CD4-positive, alpha-beta T cell treated with Interleukin-10 for 1 hour (primary cell): ENCODE measurements at regions not wholly inside any gene's neighbourhood (a gene's known extent, or its start where the extent isn't known, plus 50 kb on each side); places are given as distances from the start of the nearest gene placed in this dataset.
"Not testable (repeated sequence)": the region's sequence is repeated elsewhere in the genome, so short reads cannot be mapped to it uniquely, and the experiment has no call there.

ENCODE experiments used
- DNase-seq: peaks from one replicate; pipeline ENCODE4 v3.0.0-alpha.2; 2020

DNA sequence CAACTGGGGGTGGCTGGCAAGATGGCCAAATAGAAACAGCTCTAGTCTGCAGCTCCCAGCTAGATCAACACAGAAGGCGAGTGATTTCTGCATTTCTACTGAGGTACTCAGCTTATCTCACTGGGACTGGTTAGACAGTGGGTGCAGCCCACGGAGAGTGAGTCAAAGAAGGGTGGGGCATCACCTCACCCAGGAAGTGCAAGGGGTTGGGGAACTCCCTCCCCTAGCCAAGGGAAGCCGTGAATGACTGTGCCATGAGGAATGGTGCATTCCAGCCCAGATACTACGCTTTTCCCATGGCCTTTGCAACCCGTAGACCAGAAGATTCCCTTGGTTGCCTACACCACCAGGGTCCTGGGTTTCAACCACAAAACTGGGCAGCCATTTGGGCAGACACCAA is 452.6 kb downstream of the NR4A2 start:
- DNase-seq = not testable (repeated sequence)

DNA sequence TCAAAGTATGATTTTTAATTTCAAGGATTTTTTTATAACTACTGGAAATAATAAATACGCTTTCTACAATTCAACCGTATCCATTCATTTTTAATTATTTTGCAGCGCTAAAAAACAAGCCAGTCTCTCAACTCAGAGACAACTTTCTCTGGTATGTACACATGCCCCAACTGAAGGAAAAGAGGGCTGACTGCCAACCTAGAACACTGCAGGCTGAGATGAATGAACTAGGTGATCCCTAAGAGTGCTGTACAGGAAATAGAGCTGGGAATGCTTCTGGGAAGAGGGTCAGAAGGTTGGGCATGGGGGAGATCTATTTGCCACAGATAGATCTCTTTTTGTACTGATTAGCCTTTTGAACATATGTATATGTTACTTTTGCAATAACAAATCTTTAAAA is 460.1 kb downstream of the NR4A2 start:
- no peak for DNase-seq

DNA sequence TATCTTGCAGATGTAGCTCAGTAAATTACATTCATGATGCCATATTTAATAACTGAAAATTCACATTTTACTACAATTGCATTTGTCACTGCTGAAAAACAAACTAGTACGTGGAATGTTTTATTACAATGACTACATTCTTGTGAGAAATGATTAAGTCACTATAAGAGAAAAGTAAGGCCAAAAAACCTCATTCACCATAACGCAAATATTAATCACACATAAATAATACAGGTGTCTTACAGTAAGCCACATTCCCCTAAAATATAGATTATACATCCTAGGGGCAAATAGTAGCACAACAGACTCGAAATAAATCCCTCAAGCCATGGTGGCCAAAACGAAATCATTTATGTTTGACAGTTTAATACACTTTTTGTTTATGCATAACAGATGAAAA is 460.6 kb downstream of the NR4A2 start:
- no peak for DNase-seq

DNA sequence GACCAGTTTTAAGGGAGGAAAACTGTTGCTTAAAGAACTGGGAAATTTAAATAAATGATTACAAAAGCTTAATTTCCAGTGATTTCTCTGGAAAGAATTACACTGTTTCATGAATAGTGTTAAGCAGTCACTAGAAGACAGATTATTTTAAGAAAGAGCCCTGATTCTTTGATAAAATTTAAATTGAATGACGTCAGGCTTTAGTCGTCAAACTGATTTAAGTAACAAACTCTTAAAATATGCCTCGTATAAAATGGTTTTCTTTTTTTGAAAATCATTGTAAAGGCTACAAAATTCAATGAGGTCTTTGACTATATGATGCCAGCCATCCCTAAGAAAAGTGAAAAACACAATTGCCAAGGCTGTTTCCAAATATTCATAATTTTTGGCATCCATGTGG is 465.0 kb downstream of the NR4A2 start:
- no peak for DNase-seq

DNA sequence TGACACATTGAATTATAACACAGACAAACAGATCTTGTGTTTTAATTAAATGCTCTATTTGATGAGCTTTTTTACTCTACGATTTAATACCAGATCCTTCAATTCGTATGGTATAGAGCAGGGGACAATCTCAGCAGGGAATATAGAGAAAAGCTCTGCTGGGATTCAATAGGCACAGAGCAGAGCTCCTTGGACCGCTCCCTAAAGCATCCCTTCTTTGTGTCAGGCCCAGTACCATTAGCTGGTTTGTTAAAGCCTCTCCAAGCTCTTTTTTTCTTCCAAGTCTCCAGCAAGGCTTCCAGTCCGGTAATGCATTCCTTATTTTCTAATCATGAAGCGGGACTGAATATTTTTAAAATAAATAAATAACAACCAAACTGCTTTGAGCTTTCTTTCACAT is 466.0 kb downstream of the NR4A2 start:
- no peak for DNase-seq

DNA sequence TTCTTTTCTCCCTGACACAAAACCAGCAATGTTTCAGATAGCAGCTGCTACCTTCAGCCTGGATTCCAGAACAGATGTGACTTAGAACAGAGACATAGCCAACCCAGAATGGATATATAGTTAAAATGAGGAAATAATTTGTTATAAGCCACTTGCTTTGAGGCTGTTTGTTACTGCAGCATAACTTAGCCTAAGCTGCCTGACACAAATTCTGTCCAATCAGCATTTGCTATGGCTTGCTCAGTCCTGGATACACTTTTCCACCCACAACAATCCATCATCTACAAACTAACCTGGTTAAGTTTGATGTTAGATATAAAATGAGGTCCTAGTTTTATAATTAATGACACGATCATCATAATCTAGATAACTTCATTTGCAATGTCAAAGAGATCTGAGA is 480.4 kb downstream of the NR4A2 start:
- no peak for DNase-seq

DNA sequence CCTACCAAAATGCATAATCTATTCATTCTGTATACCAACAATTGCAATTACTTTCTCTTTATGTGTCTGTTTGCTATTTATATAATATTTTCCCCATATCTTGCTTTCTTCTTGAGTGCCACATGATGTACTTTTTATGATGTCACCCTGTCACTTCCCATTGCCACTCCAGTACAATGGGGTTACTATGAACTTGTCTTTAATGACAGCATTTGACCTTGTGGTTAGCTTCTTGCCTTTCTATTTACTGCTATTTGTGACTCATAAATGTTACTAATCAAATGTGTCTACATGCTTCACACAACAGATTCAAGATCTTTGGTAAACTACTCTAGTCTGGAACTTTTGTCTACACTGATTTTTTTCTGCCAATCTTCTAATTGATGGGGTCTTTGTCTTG is 486.3 kb downstream of the NR4A2 start:
- DNase-seq = no peak

DNA sequence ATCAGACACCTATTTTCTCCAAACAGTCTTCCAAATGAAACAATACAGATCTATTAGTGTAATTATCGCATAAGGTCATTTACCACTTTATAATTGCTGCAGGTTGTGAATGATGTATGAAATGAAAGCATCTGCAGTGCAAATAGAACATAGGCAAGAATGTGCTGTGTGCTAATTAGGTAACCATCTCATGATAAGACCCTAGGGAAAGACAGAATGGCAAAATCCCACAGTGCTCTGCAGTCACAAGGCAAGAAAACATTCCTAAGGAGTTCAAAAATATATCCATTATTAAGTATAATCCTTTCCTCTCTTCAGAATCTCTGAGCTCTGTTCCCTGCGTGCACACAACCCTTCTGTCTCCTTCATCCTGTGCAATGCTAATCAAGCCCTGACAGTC is 488.1 kb downstream of the NR4A2 start:
- DNase-seq = no peak

DNA sequence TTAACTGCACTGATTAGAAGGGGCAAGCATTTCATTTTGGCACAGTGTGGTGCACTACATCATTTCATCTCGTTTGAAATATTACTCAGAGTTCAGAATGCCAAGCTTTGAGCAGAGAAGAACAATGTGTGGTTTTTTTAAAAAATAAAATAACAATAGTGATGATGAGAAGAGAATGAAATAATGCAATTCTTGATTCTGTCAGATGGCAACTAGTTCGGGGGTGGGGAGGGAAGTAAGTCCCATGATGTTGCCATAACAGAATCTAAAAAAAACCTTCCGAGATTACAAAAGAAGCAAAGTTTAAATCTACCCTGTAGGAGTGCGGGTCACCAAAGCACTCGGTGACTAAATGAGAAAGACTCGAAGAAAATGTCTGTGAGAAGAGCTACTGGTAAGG is 490.4 kb downstream of the NR4A2 start:
- no peak for DNase-seq

DNA sequence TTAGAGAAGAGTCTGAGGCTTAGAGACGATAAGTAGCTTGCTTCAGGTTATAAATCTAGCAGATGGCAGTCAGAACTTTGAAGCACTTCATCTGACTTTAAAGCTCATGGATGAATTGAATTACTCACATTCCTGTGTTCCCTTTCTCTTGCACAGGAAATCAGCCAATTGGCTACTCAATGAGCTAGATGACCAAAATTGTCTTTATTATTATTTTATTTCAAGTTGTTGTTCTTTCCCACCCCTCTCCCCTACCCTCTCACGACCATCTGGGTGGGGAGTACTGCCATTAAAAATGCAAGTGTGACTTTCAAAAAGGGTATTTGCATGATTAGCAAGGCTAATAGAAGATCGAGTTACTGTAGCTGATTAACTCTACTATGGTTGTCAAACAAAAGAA is 491.1 kb downstream of the NR4A2 start:
- no peak for DNase-seq

DNA sequence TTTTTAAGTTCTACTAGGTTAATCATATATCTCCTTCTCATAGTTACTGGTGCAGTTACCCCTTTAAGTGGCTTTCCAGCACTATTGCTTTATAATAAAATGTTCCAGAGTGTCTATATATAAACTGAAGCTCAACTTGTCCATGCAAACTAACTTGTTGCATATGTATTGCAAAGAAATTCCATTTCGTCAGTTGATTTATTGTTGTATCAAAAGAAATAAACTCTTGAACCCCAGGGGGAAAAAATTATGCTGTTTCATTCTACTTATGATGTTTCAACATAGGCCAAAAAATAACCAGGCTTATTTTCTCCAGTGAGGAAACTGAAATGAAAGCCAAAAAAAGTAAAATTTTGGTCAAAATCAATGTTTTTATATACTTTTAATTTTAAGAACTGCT is 491.9 kb downstream of the NR4A2 start:
- no peak for DNase-seq

DNA sequence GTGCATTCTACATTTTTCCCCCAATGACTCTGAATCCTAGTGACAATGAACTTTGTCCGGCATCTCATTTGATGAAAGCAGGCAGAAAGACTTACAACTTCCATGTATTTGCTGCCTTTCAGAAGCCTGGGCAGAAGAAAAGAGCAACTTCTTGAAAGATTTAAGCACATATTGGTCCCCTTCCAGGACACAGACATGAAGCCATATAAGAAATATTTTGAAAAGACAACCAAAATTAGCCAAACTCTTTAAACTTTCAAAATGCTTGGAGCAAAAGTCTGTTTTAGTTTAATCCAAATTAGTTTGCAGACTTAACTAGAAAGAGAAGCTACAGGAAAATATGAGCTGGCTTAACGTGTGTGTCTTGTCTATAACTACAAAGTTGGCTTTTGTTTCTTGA is 492.5 kb downstream of the NR4A2 start:
- no peak for DNase-seq

DNA sequence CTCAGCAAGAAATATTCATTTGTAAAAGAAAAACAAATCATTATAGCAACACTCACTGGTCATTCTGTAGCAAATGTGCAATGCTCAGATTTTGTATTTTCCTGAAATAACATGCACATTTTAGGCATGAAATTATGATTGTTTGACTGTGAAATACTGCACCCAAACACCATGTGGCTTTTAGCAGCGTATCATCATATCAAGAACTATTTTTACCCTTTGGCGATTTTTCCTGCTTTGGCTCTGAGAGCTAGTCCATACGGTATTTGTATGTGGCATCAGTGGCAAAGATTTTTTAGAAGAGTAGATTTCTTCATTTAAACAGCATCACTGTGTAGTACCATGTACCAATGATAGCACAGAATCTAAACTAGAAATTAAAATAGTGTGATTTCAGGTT is 493.1 kb downstream of the NR4A2 start:
- no peak for DNase-seq

DNA sequence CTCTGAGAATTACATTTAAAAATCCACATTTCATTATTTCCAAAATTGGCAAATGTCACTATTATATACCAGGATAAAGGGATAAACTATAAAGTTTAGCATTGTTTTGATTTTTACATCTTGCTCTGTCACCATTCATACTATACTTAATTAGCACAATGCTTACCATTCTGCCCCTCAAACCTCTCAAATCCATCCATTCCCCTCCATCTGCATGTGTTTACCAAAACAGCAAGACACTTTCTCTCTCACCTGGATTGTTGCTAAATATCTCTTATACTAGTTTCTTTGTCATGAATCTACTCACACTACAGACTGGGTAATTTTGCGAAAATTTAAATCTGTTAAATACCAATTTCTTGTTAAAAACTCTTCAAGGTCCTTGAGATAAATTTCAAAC is 496.1 kb downstream of the NR4A2 start:
- no peak for DNase-seq

DNA sequence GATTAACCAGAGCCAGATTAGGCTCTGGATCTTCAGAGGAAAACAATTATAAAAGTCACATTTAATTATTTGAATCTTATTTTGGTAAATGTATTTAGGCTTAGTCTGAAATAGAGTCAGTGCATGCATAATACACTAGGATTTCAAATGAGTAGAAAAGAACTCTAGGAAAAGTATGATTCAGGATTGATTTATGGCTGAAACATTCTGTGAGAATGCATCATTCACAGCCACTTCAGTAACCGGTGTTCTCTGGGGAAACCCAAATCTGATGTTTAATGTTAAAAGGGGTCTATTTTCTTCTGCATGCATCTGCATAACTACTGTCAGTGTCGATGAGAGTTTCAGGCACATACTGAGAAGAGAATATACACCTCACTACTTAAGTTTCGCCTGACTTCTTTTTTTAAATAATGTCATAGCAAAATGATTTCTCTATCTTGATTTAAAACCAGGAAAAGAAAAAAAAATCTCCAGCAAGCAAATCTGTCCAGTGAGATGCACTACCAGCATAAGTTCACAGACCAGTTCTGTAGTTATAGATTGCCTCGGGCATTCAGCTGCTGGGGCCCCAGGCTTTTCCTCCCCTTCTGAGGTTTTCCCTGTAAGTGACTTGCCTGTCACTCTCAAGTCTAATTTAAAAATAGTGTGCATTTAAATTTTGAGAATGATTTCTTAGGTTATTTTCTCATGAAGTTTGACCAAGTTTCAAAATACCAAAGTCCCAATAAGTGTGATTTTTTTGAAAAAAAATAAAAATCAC is 501.5 kb downstream of the NR4A2 start:
- DNase-seq = no peak

DNA sequence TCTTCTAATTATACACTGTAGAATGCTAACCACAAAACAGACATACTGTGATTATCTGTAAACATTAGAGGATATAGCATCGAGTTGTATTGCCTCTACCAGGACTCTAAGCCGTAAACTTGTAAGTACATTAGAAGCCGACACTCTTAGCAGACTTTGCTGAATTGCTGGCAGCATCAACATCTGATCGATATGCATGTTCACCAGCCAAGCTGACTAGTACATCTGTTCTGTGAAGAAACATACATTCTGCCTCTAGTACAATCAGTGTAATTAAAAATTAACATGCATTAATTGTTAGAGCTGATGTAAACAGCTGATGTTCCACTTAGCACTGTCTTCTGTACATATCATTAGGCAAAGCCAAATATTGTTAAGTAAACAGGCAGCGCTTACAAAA is 502.2 kb downstream of the NR4A2 start:
- no peak for DNase-seq

DNA sequence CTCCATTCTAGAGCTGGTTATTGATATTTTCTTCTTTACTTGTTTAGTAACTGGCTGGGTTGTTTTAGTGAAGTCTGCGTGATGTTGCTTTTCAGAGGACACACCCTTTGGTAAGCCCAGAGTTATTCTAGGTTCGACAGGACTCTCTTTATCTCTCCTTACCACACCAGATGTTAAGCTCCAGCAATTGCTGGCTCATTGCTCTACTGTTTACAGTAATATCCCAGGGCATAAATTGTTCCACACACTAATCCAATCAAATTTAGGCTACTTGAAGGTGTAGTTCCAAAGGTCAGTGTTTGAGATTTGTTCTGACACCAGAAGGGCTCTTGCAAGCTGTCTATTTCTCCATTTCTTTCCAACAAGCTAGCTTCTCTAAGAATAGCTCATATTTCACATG is 506.6 kb downstream of the NR4A2 start:
- no peak for DNase-seq

DNA sequence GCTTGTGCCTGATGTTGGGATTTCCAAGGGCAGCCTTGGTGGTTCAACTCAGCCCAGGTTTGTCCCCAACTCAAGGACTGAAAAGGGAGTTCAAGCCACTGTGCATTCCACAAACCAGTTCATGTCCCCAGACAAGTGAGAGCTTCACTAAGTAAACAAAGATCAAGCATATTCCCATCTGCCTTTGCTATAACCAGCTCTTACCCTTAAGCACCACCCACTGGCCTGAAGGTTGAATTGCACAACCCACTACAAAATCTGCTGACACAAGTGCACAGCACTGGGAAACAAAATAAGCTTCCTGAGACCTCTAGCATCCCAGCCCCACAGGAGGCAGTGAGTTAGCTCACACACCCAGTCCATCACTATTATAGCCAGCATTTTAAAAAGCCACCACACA is 516.7 kb downstream of the NR4A2 start:
- no peak for DNase-seq

DNA sequence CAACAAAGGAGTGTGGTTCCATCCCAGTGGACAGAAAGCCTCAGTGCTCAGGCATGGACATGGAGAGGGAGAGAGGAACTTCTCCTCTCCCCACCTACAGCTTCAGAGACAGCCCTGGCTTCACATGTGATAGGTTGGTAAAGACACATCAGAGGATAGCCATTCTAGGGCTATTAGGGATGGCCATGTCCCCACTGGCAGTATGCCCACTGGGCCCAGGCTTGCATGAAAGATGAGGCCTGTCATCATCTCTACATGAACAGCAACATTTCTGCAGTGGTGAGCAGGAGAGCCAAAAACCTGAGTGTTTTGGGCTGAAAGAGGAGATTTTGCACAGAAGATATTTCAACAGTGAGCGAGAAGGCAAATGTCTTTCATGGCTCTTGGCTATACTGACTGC is 517.2 kb downstream of the NR4A2 start:
- no peak for DNase-seq

DNA sequence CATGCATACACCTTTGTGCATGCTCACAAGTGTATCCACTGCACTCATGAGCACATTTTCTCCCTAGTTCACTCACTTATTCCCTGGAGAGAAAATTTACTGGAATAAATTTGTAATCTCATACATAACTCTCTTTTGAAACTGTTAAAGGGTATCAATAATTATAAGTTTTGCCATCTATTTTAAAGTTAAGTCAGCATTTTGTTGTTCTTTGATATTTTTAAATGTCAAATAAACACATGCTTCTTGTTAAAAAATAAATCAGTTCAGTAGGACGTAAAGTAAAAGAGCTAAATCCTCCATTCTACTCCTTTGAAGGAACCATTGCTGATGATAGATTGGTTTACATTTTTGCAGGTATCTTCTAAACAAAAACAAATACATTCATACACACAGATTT is 522.1 kb downstream of the NR4A2 start:
- DNase-seq = no peak

DNA sequence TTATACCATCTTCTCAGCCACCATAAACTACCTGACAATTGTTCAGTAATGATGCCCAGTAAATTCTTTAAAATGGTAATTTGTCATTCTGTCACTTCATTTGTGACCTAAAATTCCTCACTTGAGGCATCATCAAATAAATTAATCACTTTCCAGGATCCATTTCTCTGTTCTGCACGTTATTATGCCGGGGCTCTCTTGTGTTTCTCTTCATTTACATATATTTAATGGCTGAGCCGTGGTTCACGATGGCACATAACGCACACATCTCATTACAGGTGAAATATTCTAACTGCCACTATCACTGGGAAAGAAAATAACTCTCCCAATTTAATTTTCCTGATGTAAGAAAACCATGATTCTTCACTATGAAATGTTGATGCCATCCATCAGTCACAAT is 529.6 kb downstream of the NR4A2 start:
- no peak for DNase-seq

DNA sequence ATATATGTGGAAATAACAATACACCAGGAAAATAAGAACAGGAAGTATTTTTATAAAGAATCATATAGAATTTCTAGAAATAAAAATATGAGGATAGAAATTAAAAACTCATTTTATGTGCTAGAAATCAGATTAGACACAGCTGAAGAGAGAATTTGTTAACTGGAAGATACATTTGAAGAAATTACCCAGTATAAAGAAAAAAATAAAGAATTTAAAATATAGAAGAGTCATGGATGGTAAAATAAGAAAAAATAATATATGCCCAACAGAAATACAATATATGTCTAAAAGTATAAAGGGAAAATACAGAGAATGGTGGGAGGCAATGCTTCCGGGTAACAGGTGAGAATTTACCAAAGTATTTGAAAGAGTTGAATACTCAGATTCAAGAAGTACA is 539.9 kb downstream of the NR4A2 start:
- DNase-seq = no peak

DNA sequence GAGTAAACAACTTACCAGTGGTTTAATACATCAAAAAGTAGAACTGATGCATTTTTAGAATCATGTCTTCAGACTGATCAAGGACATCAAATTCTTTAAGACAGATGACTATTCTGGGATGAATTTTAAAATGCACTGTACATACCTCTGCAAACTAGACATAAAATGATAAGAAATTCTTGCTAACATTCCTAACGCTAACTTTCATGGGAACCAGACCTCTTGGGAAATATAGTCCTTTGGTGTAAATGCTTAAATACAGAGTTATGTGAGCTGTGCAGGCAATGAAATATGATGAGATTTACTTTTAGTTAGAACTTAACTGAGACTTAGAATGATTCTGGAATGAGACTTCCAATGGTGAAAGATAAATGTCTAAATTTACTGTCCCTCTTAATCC is 562.0 kb downstream of the NR4A2 start:
- DNase-seq = no peak

DNA sequence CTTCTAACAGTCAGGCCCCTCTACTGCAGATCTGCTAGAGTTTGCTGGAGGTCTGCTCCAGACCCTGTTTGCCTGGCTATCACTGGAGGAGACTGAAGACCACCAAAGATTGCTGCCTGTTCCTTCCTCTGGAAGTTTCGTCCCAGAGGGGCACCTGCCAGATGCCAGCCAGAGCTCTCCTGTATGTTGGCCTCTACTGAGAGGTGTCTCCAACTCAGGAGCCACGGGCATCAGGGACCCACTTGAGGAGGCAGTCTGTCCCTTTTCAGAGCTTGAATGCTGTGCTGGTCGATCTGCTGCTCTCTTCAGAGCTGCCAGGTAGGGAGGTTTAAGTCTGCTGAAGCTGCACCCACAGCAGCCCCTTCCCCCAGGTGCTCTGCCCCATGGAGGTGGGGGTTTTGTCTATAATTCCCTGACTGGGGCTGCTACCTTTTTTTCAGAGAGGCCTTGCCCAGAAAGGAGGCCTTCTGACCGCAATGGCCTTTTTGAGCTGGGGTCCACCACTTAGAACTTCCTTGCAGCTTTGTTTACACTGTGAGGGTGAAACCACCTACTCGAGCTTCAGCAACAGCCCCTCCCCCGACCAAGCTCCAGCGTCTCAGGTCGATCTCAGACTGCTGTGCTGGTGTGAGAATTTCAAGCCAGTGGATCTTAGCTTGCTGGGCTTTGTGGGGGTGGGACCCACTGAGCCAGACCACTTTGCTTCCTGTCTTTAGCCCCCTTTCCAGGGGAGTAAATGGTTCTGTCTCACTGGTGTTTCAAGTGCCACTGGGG is 566.0 kb downstream of the NR4A2 start:
- DNase-seq = no peak

DNA sequence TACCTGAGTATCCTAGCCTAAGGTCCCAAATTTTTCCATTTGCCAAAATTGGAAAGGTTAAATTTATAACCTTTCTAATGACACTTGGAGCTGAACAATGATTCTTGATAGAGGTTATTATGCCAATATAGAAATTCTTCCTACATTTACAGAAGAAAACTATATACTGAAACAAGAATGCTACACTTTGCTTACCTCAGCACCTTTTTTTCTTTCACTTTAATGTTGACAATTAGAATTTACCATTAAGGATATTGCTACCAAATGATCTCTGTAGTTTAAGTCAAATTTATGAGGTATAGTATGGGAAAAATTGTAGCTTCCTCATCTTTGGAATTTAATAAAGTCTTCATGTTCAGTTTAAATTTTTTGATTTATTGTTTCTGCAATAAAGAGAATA is 577.0 kb downstream of the NR4A2 start:
- DNase-seq = no peak
